Glutamatergic neuron (in vitro differentiated cells): ENCODE measurements at regions not wholly inside any gene's neighbourhood (a gene's known extent, or its start where the extent isn't known, plus 50 kb on each side); places are given as distances from the start of the nearest gene placed in this dataset.

Experiments used
- DNase-seq: peaks from one replicate; pipeline ENCODE4 v3.0.0; 2022
- H3K27ac Mint-ChIP-seq: one replicate; pipeline ENCODE4 v1.8.0; 2020; ENCODE audit warnings: mild to moderate bottlenecking, mixed read lengths, inconsistent platforms; ENCODE audit not compliant: unreplicated experiment
- H3K27me3 Mint-ChIP-seq: one replicate; pipeline ENCODE4 v1.8.0; 2020; ENCODE audit warnings: mild to moderate bottlenecking, moderate library complexity, mixed read lengths, inconsistent platforms; ENCODE audit not compliant: unreplicated experiment
- H3K36me3 Mint-ChIP-seq: one replicate; pipeline ENCODE4 v1.8.0; 2020; ENCODE audit warnings: mild to moderate bottlenecking, mixed read lengths, inconsistent platforms; ENCODE audit not compliant: unreplicated experiment
- H3K4me1 Mint-ChIP-seq: one replicate; pipeline ENCODE4 v1.8.0; 2020; ENCODE audit warnings: mild to moderate bottlenecking, low read depth, mixed read lengths, inconsistent platforms; ENCODE audit not compliant: unreplicated experiment
- H3K4me3 Mint-ChIP-seq: one replicate; pipeline ENCODE4 v1.8.0; 2020; ENCODE audit warnings: mild to moderate bottlenecking, mixed read lengths, inconsistent platforms; ENCODE audit not compliant: unreplicated experiment
- H3K9me3 Mint-ChIP-seq: one replicate; pipeline ENCODE4 v1.8.0; 2020; ENCODE audit warnings: mild to moderate bottlenecking, moderate library complexity, mixed read lengths, inconsistent platforms; ENCODE audit not compliant: unreplicated experiment
- CTCF ChIP-seq: fragments of 200-600 bp; sonication (generic); IDR thresholded peaks from one replicate; pipeline ENCODE4 v1.5.0; 2021; ENCODE audit not compliant: partially characterized antibody, unreplicated experiment

GRCh38 chr2:149783284-149783683 is 195.7 kb upstream of the MMADHC start:
- no peak overlapping the region for H3K27ac Mint-ChIP-seq
- no peaks in the 10 kb centered on the region for H3K9me3 Mint-ChIP-seq
- no peaks in the 10 kb centered on the region for H3K4me1 Mint-ChIP-seq
- TF ChIP-seq CTCF, result no peak
- no peaks in the 10 kb centered on the region for H3K36me3 Mint-ChIP-seq
- H3K4me3 Mint-ChIP-seq, result no peak overlapping the region
- DNase-seq, result no peak
- no peaks in the 10 kb centered on the region for H3K27me3 Mint-ChIP-seq

GRCh38 chr2:149782572-149782971 is 195.0 kb upstream of the MMADHC start:
- no peaks in the 10 kb centered on the region for H3K27me3 Mint-ChIP-seq
- H3K27ac Mint-ChIP-seq, result no peak overlapping the region
- H3K36me3 Mint-ChIP-seq, result no peaks in the 10 kb centered on the region
- TF ChIP-seq CTCF, result no peak
- H3K9me3 Mint-ChIP-seq, result no peaks in the 10 kb centered on the region
- no peaks in the 10 kb centered on the region for H3K4me1 Mint-ChIP-seq
- H3K4me3 Mint-ChIP-seq, result no peak overlapping the region
- no peak for DNase-seq

- Mint-ChIP-seq H3K36me3 (no peaks in the 10 kb centered on the region), H3K4me1 (no peaks in the 10 kb centered on the region), H3K4me3 (no peak overlapping the region), H3K27ac (no peak overlapping the region), H3K27me3 (no peaks in the 10 kb centered on the region), H3K9me3 (no peaks in the 10 kb centered on the region)
- no peak for TF ChIP-seq CTCF
- no peak for DNase-seq
These were observed 193.8 kb upstream of the MMADHC start for GRCh38 chr2:149781263-149781808.

- TF ChIP-seq CTCF, result no peak
- Mint-ChIP-seq H3K36me3 (no peaks in the 10 kb centered on the region), H3K27ac (no peak overlapping the region), H3K4me1 (no peaks in the 10 kb centered on the region), H3K4me3 (no peak overlapping the region), H3K27me3 (no peaks in the 10 kb centered on the region), H3K9me3 (no peaks in the 10 kb centered on the region)
- DNase-seq, result no peak
These were observed 185.4 kb upstream of the MMADHC start for GRCh38 chr2:149773006-149773405.

- Mint-ChIP-seq H3K9me3 (no peaks in the 10 kb centered on the region), H3K27ac (no peak overlapping the region), H3K4me1 (no peaks in the 10 kb centered on the region), H3K36me3 (no peaks in the 10 kb centered on the region), H3K4me3 (no peak overlapping the region), H3K27me3 (no peaks in the 10 kb centered on the region)
- TF ChIP-seq CTCF, result no peak
- DNase-seq, result no peak
These were observed 180.8 kb upstream of the MMADHC start for GRCh38 chr2:149768320-149768799.
